Prostate gland (tissue), 2 donors: ENCODE measurements at regions not wholly inside any gene's neighbourhood (a gene's known extent, or its start where the extent isn't known, plus 50 kb on each side); places are given as distances from the start of the nearest gene placed in this dataset.

Source experiments
- CTCF ChIP-seq, 4 experiments: fragments of 200-600 bp in 2 of 4; fragments of 450-650 bp in 2 of 4; sonication (generic) in 2 of 4; IDR thresholded peaks; 1 replicate in 3 of 4; 2 replicates in 1 of 4; pipeline ENCODE4 v1.5.1; 2016 to 2019; ENCODE audit warnings: antibody characterized with exemption in 4 of 4, mild to moderate bottlenecking in 2 of 4, moderate library complexity in 2 of 4
- POLR2A ChIP-seq: fragments of 450-650 bp; IDR thresholded peaks from one replicate; pipeline ENCODE4 v1.6.1; 2016; ENCODE audit warnings: antibody characterized with exemption, mild to moderate bottlenecking

GRCh38 chr3:39637807-39638206 lies 170.3 kb downstream of the MOBP start:
- TF ChIP-seq CTCF (IDR thresholded peaks at IDR 0.05) (no peak), POLR2A (no peak)
